HEK293T (cell line): ENCODE measurements at regions not wholly inside any gene's neighbourhood (a gene's known extent, or its start where the extent isn't known, plus 50 kb on each side); places are given as distances from the start of the nearest gene placed in this dataset.

ENCODE experiments used
- BHLHE40 ChIP-seq: fragments of 450-650 bp; IDR thresholded peaks from 2 replicates; pipeline ENCODE4 v1.6.1; 2016; ENCODE audit warnings: mild to moderate bottlenecking, moderate library complexity, borderline replicate concordance
- CTBP1 ChIP-seq: fragments of 450-650 bp; IDR thresholded peaks from 2 replicates; pipeline ENCODE4 v1.6.1; 2016; ENCODE audit warnings: borderline replicate concordance
- ELF4 ChIP-seq: fragments of 450-650 bp; IDR thresholded peaks from 2 replicates; pipeline ENCODE4 v1.6.1; 2017; ENCODE audit warnings: antibody characterized with exemption
- FOXA1 ChIP-seq: fragments of 450-650 bp; IDR thresholded peaks from 2 replicates; pipeline ENCODE4 v1.6.1; 2016; ENCODE audit warnings: mild to moderate bottlenecking
- FOXK2 ChIP-seq: fragments of 450-650 bp; IDR thresholded peaks from 2 replicates; pipeline ENCODE4 v1.6.1; 2016; ENCODE audit warnings: mild to moderate bottlenecking
- FOXM1 ChIP-seq: fragments of 450-650 bp; IDR thresholded peaks from 2 replicates; pipeline ENCODE4 v1.6.1; 2017; ENCODE audit warnings: mild to moderate bottlenecking, borderline replicate concordance
- HDGF ChIP-seq: fragments of 450-650 bp; IDR thresholded peaks from 2 replicates; pipeline ENCODE4 v1.6.1; 2017; ENCODE audit warnings: antibody characterized with exemption, borderline replicate concordance
- L3MBTL2 ChIP-seq: fragments of 450-650 bp; conservative IDR thresholded peaks from 2 replicates; pipeline ENCODE4 v1.6.1; 2016; ENCODE audit warnings: mild to moderate bottlenecking
- LEF1 ChIP-seq: fragments of 450-650 bp; IDR thresholded peaks from 2 replicates; pipeline ENCODE4 v1.6.1; 2017; ENCODE audit warnings: mild to moderate bottlenecking, borderline replicate concordance
- SP1 ChIP-seq: fragments of 450-650 bp; IDR thresholded peaks from 2 replicates; pipeline ENCODE4 v1.6.1; 2017
- SUZ12 ChIP-seq: fragments of 450-650 bp; IDR thresholded peaks from 2 replicates; pipeline ENCODE4 v1.6.1; 2016; ENCODE audit warnings: mild to moderate bottlenecking
- TARDBP ChIP-seq: fragments of 450-650 bp; IDR thresholded peaks from 2 replicates; pipeline ENCODE4 v1.6.1; 2016
- ZNF384 ChIP-seq: fragments of 450-650 bp; IDR thresholded peaks from 2 replicates; pipeline ENCODE4 v1.6.1; 2016
- TF ChIP-seq, protein P1 (sequence below): fragments of 450-650 bp; IDR thresholded peaks from 2 replicates; pipeline ENCODE4 v1.6.1; 2016

GRCh38 chr6:105833959-105834947, 251.9 kb upstream of the PRDM1 start:
- TF ChIP-seq HDGF (no peak), FOXA1 (no peak), FOXK2 (no peak), FOXM1 (no peak), TARDBP (no peak), SP1 (no peak), CTBP1 (no peak), L3MBTL2 (no peak), LEF1 (no peak), SUZ12 (no peak), BHLHE40 (no peak), ELF4 (no peak), ZNF384 (no peak)
- TF ChIP-seq, protein P1, sequence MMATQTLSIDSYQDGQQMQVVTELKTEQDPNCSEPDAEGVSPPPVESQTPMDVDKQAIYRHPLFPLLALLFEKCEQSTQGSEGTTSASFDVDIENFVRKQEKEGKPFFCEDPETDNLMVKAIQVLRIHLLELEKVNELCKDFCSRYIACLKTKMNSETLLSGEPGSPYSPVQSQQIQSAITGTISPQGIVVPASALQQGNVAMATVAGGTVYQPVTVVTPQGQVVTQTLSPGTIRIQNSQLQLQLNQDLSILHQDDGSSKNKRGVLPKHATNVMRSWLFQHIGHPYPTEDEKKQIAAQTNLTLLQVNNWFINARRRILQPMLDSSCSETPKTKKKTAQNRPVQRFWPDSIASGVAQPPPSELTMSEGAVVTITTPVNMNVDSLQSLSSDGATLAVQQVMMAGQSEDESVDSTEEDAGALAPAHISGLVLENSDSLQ = no peak
